NCI-H1436 (cell line): ENCODE measurements at regions not wholly inside any gene's neighbourhood (a gene's known extent, or its start where the extent isn't known, plus 50 kb on each side); places are given as distances from the start of the nearest gene placed in this dataset.

Source experiments
- DNase-seq: peaks from one replicate; lab custom pipeline; 2025; lab: John Stamatoyannopoulos, UW

DNA sequence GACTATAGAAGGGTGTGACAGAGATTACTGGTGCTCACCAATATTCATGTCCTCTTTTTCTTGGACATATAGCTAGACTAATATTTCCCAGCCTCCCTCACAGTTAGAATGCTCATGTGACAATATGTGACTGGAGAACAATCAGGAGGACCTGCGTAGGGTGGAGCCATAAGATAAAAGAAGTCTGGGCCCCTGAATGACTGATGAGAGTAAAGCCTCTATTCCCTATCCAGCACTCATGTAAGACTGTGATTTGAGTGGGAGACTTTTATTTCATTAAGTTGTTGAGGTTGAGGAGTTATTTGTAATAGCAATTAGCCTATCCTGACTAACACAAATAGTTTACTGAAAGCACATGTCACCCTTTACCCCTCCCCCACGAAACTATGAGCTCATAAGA, 1247.1 kb upstream of the TENM4 start:
- no peak for DNase-seq

DNA sequence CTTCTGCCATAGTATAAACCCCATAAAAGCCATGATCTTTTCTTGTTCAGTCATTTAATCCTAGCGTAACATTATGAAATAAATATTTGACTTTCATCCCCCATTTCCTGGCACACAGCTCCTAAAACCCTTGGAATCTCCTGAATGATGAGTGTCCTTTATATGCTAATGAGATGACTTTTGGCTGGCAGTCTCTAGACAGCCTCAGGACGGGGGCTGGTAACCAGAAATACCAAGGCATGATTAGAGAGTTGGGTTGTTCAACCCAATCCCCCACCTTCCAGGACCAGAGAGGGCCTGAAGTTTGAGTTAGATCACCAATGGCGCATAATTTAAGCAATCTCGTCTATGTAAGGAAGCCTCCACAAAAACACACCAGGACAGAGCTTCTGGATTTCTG, 1246.1 kb upstream of the TENM4 start:
- DNase-seq: no peak

GRCh38 chr11:80673566-80673965, 1232.7 kb upstream of the TENM4 start:
- no peak for DNase-seq

DNA sequence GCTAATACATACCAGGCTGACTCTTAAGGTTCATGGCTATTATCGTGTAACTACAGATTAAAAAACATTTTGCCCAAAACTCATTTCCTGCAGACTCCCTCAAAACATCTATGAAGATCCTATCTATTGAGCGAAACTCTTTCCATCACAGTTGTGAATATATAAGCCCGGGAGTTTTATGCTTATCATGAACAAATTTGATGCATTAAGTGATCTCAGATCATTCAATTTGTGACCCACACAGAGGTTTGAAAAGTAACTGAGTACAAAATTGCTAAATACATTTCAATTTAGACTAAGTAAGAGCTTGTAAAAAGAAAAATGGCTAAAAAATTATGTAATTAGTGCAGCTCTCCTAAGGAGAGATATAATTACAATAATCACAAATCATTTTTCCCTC, 1228.8 kb upstream of the TENM4 start:
- DNase-seq: no peak

- no peak for DNase-seq
Measured at GRCh38 chr11:80668039-80668438, 1227.2 kb upstream of the TENM4 start.

DNA sequence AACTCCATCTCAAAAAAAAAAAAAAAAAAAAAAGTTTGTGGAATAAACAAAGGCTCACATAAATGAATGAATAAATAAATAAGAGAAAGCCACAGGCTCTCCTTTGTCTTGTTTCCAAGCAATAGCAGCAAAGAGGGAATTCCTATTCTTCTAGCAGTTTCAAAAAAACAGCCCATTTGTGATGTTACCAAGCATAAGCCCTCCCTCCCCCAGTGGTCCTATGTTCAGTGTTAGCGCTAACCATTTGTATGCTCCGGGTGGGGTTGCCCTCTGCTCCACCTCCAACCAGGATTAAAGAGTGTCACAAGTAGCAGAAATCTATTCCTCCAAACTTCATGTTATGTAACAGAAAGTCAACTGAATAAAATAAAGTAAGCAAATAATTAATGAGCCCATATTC, 1215.0 kb upstream of the TENM4 start:
- no peak for DNase-seq

- DNase-seq: no peak
Measured at GRCh38 chr11:80650966-80651365, 1210.1 kb upstream of the TENM4 start.

DNA sequence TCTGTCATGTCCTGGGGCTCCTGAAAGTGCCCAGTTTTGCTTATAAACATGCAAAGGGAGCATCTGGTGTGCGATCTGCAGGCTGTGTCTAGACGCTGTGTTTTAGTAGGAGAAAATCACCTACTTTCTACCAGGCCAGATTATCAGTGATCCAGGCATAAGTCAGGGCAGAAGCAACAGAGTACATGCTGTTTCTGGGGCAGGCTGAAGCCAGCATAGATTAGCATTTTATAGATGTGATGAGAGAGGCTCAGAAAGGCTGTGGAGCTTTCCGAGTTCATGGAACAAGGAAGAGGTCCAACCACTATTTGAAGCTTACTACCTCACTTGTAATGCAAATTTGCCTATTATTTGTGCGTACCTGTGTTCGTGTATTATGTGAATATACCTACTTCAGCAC, 1208.4 kb upstream of the TENM4 start:
- DNase-seq: no peak

DNA sequence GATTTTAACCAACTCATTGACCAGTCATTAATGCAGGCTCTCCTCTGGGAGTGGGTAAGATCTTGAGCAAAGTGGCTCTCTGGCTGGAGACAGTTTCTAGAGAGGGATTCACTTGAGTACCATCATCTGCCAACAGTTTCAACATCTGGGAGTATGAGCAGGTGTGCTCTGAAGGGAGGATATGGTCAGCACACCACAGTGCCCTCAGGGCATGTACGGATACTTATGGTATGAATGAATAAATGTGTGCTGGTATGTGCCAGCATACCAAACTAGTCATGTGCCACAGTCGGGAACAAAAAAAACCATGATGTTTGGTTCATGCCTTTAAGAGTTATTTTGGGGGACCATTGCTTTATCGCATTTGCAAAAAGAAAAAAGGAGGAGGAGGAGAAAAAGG, 1197.5 kb upstream of the TENM4 start:
- no peak for DNase-seq

DNA sequence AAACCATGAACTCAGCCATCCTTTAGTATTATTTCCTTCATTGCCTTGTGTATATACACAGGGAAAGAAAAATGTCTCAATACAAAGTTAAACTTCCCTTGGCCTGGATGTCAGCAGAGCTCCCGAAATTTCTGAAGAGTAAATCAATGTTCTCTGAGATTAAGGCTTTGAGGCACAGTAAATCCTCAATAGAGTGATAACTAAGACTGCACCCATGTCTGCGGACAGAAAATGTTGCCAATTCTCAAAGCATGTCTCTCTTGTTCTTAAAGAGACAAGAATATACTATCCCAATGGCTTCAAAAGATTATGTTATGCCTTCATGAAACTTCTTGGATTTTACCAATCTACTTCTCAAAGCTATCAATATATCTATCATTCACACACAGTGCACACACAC, 1196.7 kb upstream of the TENM4 start:
- DNase-seq: no peak

DNA sequence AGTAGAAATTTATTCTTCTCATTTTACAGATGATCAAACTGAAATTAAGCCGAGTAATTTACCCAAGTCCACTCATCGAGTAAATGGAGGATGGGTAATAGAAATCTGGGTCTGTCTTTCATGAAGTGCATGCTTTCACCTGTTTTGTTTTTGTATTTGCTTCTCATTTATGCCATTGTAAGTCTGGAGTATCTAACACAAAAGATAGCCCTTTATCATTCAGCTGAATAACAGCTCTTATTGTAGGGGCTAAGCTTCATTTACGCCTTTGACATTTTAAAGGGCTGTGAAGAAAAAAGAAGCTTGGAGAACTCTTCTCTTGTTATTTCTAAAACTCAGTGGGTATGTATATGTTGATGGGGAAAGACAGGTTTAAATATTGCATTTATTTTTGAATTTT, 1196.2 kb upstream of the TENM4 start:
- DNase-seq: no peak

- DNase-seq: no peak
Measured at GRCh38 chr11:80635178-80635577, 1194.3 kb upstream of the TENM4 start.

DNA sequence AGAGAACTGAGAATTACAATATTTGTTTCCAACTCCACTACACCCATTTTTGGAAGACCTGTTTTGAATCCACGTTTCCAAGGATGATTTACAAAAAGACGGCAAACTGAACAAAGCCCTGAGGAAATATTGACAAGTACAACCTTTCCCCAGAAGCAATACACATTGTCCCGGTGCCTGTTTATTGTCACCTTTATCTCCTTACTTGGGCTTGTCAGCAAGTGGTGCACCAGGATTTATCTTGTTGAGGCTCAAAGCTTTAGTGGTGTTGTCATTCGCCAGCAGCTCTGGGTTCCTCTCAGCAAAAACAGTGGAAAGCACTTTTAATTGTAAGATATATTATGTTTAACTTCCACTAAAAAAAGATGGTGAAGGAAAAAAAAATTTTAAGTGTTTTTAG, 1191.9 kb upstream of the TENM4 start:
- no peak for DNase-seq

DNA sequence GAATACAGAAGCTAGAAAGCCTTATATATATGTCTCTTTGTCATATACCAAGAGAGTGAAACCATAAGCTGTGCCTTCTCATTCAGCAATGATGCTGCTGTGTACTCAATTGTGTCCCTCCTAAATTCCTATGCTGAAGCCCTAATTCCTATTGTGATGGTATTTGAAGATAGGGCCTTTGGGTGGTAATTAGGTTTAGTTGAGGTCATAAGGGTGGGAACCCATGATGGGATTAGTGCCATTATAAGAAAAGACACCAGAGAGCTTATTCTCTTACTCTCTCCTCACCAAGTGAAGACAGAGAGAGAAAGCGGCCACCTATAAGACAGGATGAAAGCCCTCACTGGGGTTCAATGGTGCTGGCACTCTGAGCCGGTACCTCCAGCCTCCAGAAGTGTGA, 1191.3 kb upstream of the TENM4 start:
- DNase-seq: no peak

- DNase-seq: no peak
Measured at GRCh38 chr11:80629466-80629865, 1188.6 kb upstream of the TENM4 start.

GRCh38 chr11:80627364-80627763, 1186.5 kb upstream of the TENM4 start:
- DNase-seq: no peak

- DNase-seq: no peak
Measured at GRCh38 chr11:80626721-80627120, 1185.9 kb upstream of the TENM4 start.

DNA sequence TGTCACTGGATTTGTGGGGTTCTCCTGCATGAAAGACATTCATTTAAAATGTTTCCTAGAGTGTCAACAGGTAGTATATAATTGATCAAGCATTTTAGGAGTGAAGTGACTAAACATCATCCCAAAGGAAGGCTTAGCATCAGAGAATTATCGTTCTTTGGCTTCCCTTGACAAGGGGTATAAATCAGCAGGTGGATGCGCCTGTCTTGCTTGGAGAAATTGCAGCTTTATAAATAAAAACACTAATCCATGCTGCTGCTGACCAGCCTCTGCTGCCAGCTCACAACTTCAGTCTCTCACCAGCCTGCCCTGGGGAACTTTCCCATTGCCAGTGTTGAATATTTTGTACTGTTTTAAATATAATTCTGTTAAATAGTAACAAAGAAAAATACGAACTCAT, 1184.7 kb upstream of the TENM4 start:
- no peak for DNase-seq

DNA sequence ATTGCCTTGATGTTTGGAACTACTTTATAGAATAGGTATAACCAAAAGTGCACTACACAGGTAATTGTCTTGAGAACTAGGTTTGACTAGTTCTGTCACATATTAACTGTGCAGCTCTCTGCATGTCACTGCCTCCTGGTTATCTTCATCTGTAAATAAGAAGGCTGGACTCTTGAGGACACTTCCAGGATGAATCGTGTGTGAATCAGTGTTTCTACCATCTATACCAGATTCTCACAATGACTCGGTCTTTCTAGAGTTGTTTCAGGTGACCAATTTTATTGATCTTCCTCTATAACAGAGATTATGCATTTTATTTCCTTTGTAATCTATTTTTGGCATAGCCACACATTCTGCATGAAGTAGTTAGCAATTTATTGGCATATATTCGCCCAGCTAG, 1181.0 kb upstream of the TENM4 start:
- DNase-seq: no peak

GRCh38 chr11:80620867-80621266, 1180.0 kb upstream of the TENM4 start:
- DNase-seq: no peak

GRCh38 chr11:80617156-80617555, 1176.3 kb upstream of the TENM4 start:
- no peak for DNase-seq

DNA sequence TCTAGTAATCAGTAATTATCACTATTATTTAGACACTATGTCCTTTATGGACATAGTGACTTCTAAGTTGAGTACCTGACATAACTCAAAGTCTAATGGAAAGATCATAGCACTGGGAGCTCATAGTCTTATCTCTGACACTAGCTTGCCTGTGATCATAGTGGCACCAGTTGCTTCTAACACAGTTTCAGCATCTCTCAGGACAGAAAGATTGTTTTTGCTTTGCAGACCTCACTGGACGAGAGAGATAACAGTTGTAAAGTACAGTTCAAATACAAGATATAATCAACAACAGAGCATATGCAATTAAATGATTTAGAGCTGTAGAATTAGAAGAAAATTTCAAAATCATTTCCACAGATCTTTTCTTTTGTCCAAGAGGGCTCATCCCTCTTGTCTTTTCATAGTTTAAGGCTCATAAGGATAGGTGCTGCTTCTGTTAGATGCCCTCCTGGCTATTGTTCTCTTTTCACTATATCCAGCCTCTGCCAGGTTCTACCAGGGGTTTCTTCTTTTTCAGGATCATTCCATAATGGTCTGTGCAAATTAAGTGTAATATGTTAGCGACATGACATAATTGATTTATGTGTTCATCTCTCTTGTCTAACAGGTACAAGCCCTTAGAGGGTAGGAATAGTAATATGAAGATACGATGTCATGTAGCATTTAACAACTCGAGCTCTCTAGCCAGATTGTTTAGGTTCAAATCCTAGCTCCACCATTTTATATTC, 1175.4 kb upstream of the TENM4 start:
- DNase-seq: no peak

GRCh38 chr11:80613655-80614054, 1172.8 kb upstream of the TENM4 start:
- DNase-seq: no peak

DNA sequence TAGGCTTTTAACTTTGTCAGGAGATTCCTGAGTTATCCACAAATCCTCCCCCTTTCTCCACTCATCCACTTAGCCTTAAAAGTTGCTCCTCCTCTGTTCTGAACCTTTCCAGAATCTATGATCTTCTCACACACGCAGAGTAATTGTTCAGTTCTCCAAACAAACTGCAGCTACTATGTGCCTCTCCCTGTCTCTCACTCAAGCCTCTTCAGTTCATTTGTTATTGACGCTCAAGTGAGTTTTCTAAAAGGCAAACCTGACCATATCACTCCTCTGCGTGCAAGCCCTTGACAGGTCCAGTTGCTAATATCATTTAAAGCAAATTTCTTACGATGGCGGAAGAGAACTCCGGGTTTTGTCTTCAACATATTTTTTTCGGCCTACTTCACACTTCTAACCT, 1169.7 kb upstream of the TENM4 start:
- DNase-seq: no peak

GRCh38 chr11:80603472-80603871, 1162.6 kb upstream of the TENM4 start:
- no peak for DNase-seq
